ENCODE measurements at regions not wholly inside any gene's neighbourhood (a gene's known extent, or its start where the extent isn't known, plus 50 kb on each side); places are given as distances from the start of the nearest gene placed in this dataset.

GRCh38 chr13:40287428-40287827 is 379.0 kb downstream of the FOXO1 start:
- Histone ChIP-seq H3K27me3 (ENCODE audit: control insufficient read depth in 1 of 2, insufficient read depth in 2 of 2, low read length in 2 of 2) (no peaks in the 10 kb centered on the region), H3K4me3 (ENCODE audit: low read depth in 1 of 2, low read length in 2 of 2) (no peak overlapping the region), H3K4me1 (ENCODE audit: insufficient read depth, low read length) (no peaks in the 10 kb centered on the region), H3K9ac (ENCODE audit: low read length) (no peak overlapping the region), H3K27ac (ENCODE audit: low read depth, low read length) (no peak overlapping the region), H3K36me3 (ENCODE audit: insufficient read depth, low read length) (no peaks in the 10 kb centered on the region), H3K9me3 (ENCODE audit: low read length) (no peaks in the 10 kb centered on the region)

- Histone ChIP-seq H3K4me1 (ENCODE audit: insufficient read depth, low read length) (no peaks in the 10 kb centered on the region), H3K9me3 (ENCODE audit: low read length) (no peaks in the 10 kb centered on the region), H3K9ac (ENCODE audit: low read length) (no peak overlapping the region), H3K27me3 (ENCODE audit: control insufficient read depth in 1 of 2, insufficient read depth in 2 of 2, low read length in 2 of 2) (no peaks in the 10 kb centered on the region), H3K27ac (ENCODE audit: low read depth, low read length) (no peak overlapping the region), H3K4me3 (ENCODE audit: low read depth in 1 of 2, low read length in 2 of 2) (no peak overlapping the region), H3K36me3 (ENCODE audit: insufficient read depth, low read length) (no peaks in the 10 kb centered on the region)
These were observed 378.2 kb downstream of the FOXO1 start for GRCh38 chr13:40288259-40288658.

- H3K27ac ChIP-seq (ENCODE audit: low read depth, low read length), result no peak overlapping the region
- H3K27me3 ChIP-seq (ENCODE audit: control insufficient read depth in 1 of 2, insufficient read depth in 2 of 2, low read length in 2 of 2), result no peaks in the 10 kb centered on the region
- H3K36me3 ChIP-seq (ENCODE audit: insufficient read depth, low read length), result no peaks in the 10 kb centered on the region
- no peaks in the 10 kb centered on the region for H3K4me1 ChIP-seq (ENCODE audit: insufficient read depth, low read length)
- no peak overlapping the region for H3K9ac ChIP-seq (ENCODE audit: low read length)
- no peak overlapping the region for H3K4me3 ChIP-seq (ENCODE audit: low read depth in 1 of 2, low read length in 2 of 2)
- H3K9me3 ChIP-seq (ENCODE audit: low read length), result no peaks in the 10 kb centered on the region
These were observed 375.7 kb downstream of the FOXO1 start for GRCh38 chr13:40290758-40291157.

GRCh38 chr13:40292108-40292507 is 374.3 kb downstream of the FOXO1 start:
- Histone ChIP-seq H3K36me3 (ENCODE audit: insufficient read depth, low read length) (no peaks in the 10 kb centered on the region), H3K4me1 (ENCODE audit: insufficient read depth, low read length) (no peaks in the 10 kb centered on the region), H3K4me3 (ENCODE audit: low read depth in 1 of 2, low read length in 2 of 2) (no peak overlapping the region), H3K9ac (ENCODE audit: low read length) (no peak overlapping the region), H3K27me3 (ENCODE audit: control insufficient read depth in 1 of 2, insufficient read depth in 2 of 2, low read length in 2 of 2) (no peaks in the 10 kb centered on the region), H3K27ac (ENCODE audit: low read depth, low read length) (no peak overlapping the region), H3K9me3 (ENCODE audit: low read length) (no peaks in the 10 kb centered on the region)

- no peak overlapping the region for H3K9ac ChIP-seq (ENCODE audit: low read length)
- no peaks in the 10 kb centered on the region for H3K36me3 ChIP-seq (ENCODE audit: insufficient read depth, low read length)
- no peaks in the 10 kb centered on the region for H3K4me1 ChIP-seq (ENCODE audit: insufficient read depth, low read length)
- no peaks in the 10 kb centered on the region for H3K27me3 ChIP-seq (ENCODE audit: control insufficient read depth in 1 of 2, insufficient read depth in 2 of 2, low read length in 2 of 2)
- H3K4me3 ChIP-seq (ENCODE audit: low read depth in 1 of 2, low read length in 2 of 2), result no peak overlapping the region
- H3K27ac ChIP-seq (ENCODE audit: low read depth, low read length), result no peak overlapping the region
- H3K9me3 ChIP-seq (ENCODE audit: low read length), result no peaks in the 10 kb centered on the region
These were observed 373.9 kb downstream of the FOXO1 start for GRCh38 chr13:40292536-40292935.

- Histone ChIP-seq H3K9me3 (ENCODE audit: low read length) (peaks cover 4% of the 10 kb centered on the region), H3K4me3 (ENCODE audit: low read depth in 1 of 2, low read length in 2 of 2) (no peak overlapping the region), H3K27me3 (ENCODE audit: control insufficient read depth in 1 of 2, insufficient read depth in 2 of 2, low read length in 2 of 2) (no peaks in the 10 kb centered on the region), H3K9ac (ENCODE audit: low read length) (no peak overlapping the region), H3K4me1 (ENCODE audit: insufficient read depth, low read length) (no peaks in the 10 kb centered on the region), H3K36me3 (ENCODE audit: insufficient read depth, low read length) (no peaks in the 10 kb centered on the region), H3K27ac (ENCODE audit: low read depth, low read length) (no peak overlapping the region)
These were observed 364.1 kb downstream of the FOXO1 start for GRCh38 chr13:40302351-40302750.

GRCh38 chr13:40304391-40304790 is 362.1 kb downstream of the FOXO1 start:
- Histone ChIP-seq H3K4me3 (ENCODE audit: low read depth in 1 of 2, low read length in 2 of 2) (no peak overlapping the region), H3K4me1 (ENCODE audit: insufficient read depth, low read length) (no peaks in the 10 kb centered on the region), H3K9me3 (ENCODE audit: low read length) (peaks cover 4% of the 10 kb centered on the region), H3K9ac (ENCODE audit: low read length) (no peak overlapping the region), H3K27ac (ENCODE audit: low read depth, low read length) (no peak overlapping the region), H3K27me3 (ENCODE audit: control insufficient read depth in 1 of 2, insufficient read depth in 2 of 2, low read length in 2 of 2) (no peaks in the 10 kb centered on the region), H3K36me3 (ENCODE audit: insufficient read depth, low read length) (no peaks in the 10 kb centered on the region)

- no peak overlapping the region for H3K27ac ChIP-seq (ENCODE audit: low read depth, low read length)
- no peak overlapping the region for H3K9ac ChIP-seq (ENCODE audit: low read length)
- H3K4me1 ChIP-seq (ENCODE audit: insufficient read depth, low read length), result no peaks in the 10 kb centered on the region
- peaks cover 4% of the 10 kb centered on the region for H3K9me3 ChIP-seq (ENCODE audit: low read length)
- H3K36me3 ChIP-seq (ENCODE audit: insufficient read depth, low read length), result no peaks in the 10 kb centered on the region
- no peak overlapping the region for H3K4me3 ChIP-seq (ENCODE audit: low read depth in 1 of 2, low read length in 2 of 2)
- no peaks in the 10 kb centered on the region for H3K27me3 ChIP-seq (ENCODE audit: control insufficient read depth in 1 of 2, insufficient read depth in 2 of 2, low read length in 2 of 2)
These were observed 359.6 kb downstream of the FOXO1 start for GRCh38 chr13:40306817-40307216.

- Histone ChIP-seq H3K4me3 (ENCODE audit: low read depth in 1 of 2, low read length in 2 of 2) (no peak overlapping the region), H3K36me3 (ENCODE audit: insufficient read depth, low read length) (no peaks in the 10 kb centered on the region), H3K27me3 (ENCODE audit: control insufficient read depth in 1 of 2, insufficient read depth in 2 of 2, low read length in 2 of 2) (no peaks in the 10 kb centered on the region), H3K9ac (ENCODE audit: low read length) (no peak overlapping the region), H3K27ac (ENCODE audit: low read depth, low read length) (no peak overlapping the region), H3K9me3 (ENCODE audit: low read length) (peaks cover 4% of the 10 kb centered on the region), H3K4me1 (ENCODE audit: insufficient read depth, low read length) (no peaks in the 10 kb centered on the region)
These were observed 356.6 kb downstream of the FOXO1 start for GRCh38 chr13:40309881-40310280.

- no peak overlapping the region for H3K4me3 ChIP-seq (ENCODE audit: low read depth in 1 of 2, low read length in 2 of 2)
- no peak overlapping the region for H3K27ac ChIP-seq (ENCODE audit: low read depth, low read length)
- H3K4me1 ChIP-seq (ENCODE audit: insufficient read depth, low read length), result no peaks in the 10 kb centered on the region
- no peak overlapping the region for H3K9ac ChIP-seq (ENCODE audit: low read length)
- H3K36me3 ChIP-seq (ENCODE audit: insufficient read depth, low read length), result no peaks in the 10 kb centered on the region
- H3K27me3 ChIP-seq (ENCODE audit: control insufficient read depth in 1 of 2, insufficient read depth in 2 of 2, low read length in 2 of 2), result no peaks in the 10 kb centered on the region
- H3K9me3 ChIP-seq (ENCODE audit: low read length), result peaks cover 4% of the 10 kb centered on the region
These were observed 354.9 kb downstream of the FOXO1 start for GRCh38 chr13:40311356-40312101.

- Histone ChIP-seq H3K9ac (ENCODE audit: low read length) (no peak overlapping the region), H3K27me3 (ENCODE audit: control insufficient read depth in 1 of 2, insufficient read depth in 2 of 2, low read length in 2 of 2) (no peaks in the 10 kb centered on the region), H3K36me3 (ENCODE audit: insufficient read depth, low read length) (no peaks in the 10 kb centered on the region), H3K4me3 (ENCODE audit: low read depth in 1 of 2, low read length in 2 of 2) (no peak overlapping the region), H3K9me3 (ENCODE audit: low read length) (no peaks in the 10 kb centered on the region), H3K4me1 (ENCODE audit: insufficient read depth, low read length) (no peaks in the 10 kb centered on the region), H3K27ac (ENCODE audit: low read depth, low read length) (no peak overlapping the region)
These were observed 352.9 kb downstream of the FOXO1 start for GRCh38 chr13:40313269-40314200.

All from muscle layer of colon (tissue), 2 donors.